Trophoblast cell (in vitro differentiated cells and primary cell): ENCODE measurements at regions not wholly inside any gene's neighbourhood (a gene's known extent, or its start where the extent isn't known, plus 50 kb on each side); places are given as distances from the start of the nearest gene placed in this dataset.

Experiments
- DNase-seq, 2 donors: peaks; one replicate each; pipeline ENCODE4 v3.0.0-alpha.2; 2016
- H2AFZ ChIP-seq: 2 replicates; pipeline ENCODE4 v1.6.1; 2013; ENCODE audit warnings: low read length, moderate library complexity, mild to moderate bottlenecking; ENCODE audit not compliant: insufficient read depth, poor library complexity
- H2AK5ac ChIP-seq: 2 replicates; pipeline ENCODE4 v1.6.1; 2013; ENCODE audit warnings: mild to moderate bottlenecking, low read length
- H2BK120ac ChIP-seq: 2 replicates; pipeline ENCODE4 v1.6.1; 2013; ENCODE audit warnings: low read length, mild to moderate bottlenecking, moderate library complexity; ENCODE audit not compliant: insufficient read depth, poor library complexity
- H2BK12ac ChIP-seq: 2 replicates; pipeline ENCODE4 v1.6.1; 2013; ENCODE audit warnings: mild to moderate bottlenecking, low read length, moderate library complexity
- H2BK5ac ChIP-seq: 2 replicates; pipeline ENCODE4 v1.6.1; 2013; ENCODE audit warnings: low read length, low read depth, moderate library complexity, mild to moderate bottlenecking; ENCODE audit not compliant: poor library complexity
- H3K14ac ChIP-seq: 2 replicates; pipeline ENCODE4 v1.6.1; 2013; ENCODE audit warnings: mild to moderate bottlenecking, low read length
- H3K18ac ChIP-seq: 2 replicates; pipeline ENCODE4 v1.6.1; 2013; ENCODE audit warnings: mild to moderate bottlenecking, low read length
- H3K23ac ChIP-seq: 2 replicates; pipeline ENCODE4 v1.6.1; 2013; ENCODE audit warnings: low read length
- H3K27ac ChIP-seq: 2 replicates; pipeline ENCODE4 v1.5.1; 2013; ENCODE audit warnings: low read depth, mild to moderate bottlenecking, inconsistent platforms, low read length, moderate library complexity
- H3K27me3 ChIP-seq: 2 replicates; pipeline ENCODE4 v1.6.1; 2013; ENCODE audit warnings: inconsistent platforms, mild to moderate bottlenecking, low read length, moderate library complexity; ENCODE audit not compliant: insufficient read depth
- H3K36me3 ChIP-seq, 2 experiments: 1 replicate in 1 of 2; 2 replicates in 1 of 2; pipeline ENCODE4 v1.6.1; 2013; ENCODE audit warnings: low read length in 2 of 2, mild to moderate bottlenecking in 2 of 2, moderate library complexity in 1 of 2; ENCODE audit not compliant: insufficient read depth in 2 of 2, control insufficient read depth in 1 of 2
- H3K4ac ChIP-seq: 2 replicates; pipeline ENCODE4 v1.6.1; 2013; ENCODE audit warnings: low read depth, mild to moderate bottlenecking, low read length, moderate library complexity
- H3K4me1 ChIP-seq, 2 experiments: 1 replicate in 1 of 2; 2 replicates in 1 of 2; pipeline ENCODE4 v1.6.1; 2013; ENCODE audit warnings: low read length in 2 of 2, mild to moderate bottlenecking in 2 of 2, moderate library complexity in 1 of 2; ENCODE audit not compliant: insufficient read depth in 2 of 2, control insufficient read depth in 1 of 2
- H3K4me2 ChIP-seq: 2 replicates; pipeline ENCODE4 v1.6.1; 2013; ENCODE audit warnings: inconsistent platforms, mild to moderate bottlenecking, low read length, moderate library complexity
- H3K4me3 ChIP-seq: 2 replicates; pipeline ENCODE4 v1.5.1; 2013; ENCODE audit warnings: mild to moderate bottlenecking, low read depth, low read length, inconsistent platforms
- H3K79me1 ChIP-seq: one replicate; pipeline ENCODE4 v1.6.1; 2013; ENCODE audit warnings: low read length
- H3K79me2 ChIP-seq: 2 replicates; pipeline ENCODE4 v1.6.1; 2013; ENCODE audit warnings: low read length, mild to moderate bottlenecking; ENCODE audit not compliant: control insufficient read depth, insufficient read depth, poor library complexity
- H3K9ac ChIP-seq: 2 replicates; pipeline ENCODE4 v1.6.1; 2013; ENCODE audit warnings: mild to moderate bottlenecking, low read length
- H3K9me3 ChIP-seq: 2 replicates; pipeline ENCODE4 v1.6.1; 2013; ENCODE audit warnings: low read depth, mild to moderate bottlenecking, control low read depth, inconsistent platforms, low read length; ENCODE audit not compliant: insufficient read depth
- H4K12ac ChIP-seq: 2 replicates; pipeline ENCODE4 v1.6.1; 2013; ENCODE audit warnings: low read depth, mild to moderate bottlenecking, low read length, moderate library complexity
- H4K8ac ChIP-seq: 2 replicates; pipeline ENCODE4 v1.6.1; 2013; ENCODE audit warnings: low read depth, mild to moderate bottlenecking, low read length, moderate library complexity
- H4K91ac ChIP-seq: one replicate; pipeline ENCODE4 v1.6.1; 2013; ENCODE audit warnings: low read depth, mild to moderate bottlenecking, low read length, moderate library complexity
- WGBS: extraction: QIAGEN DNeasy Blood & Tissue Kit; methylation state at CpG from one replicate; pipeline ENCODE4 v1.1.7; 2013; ENCODE audit warnings: missing lambda C conversion rate; ENCODE audit not compliant: insufficient read length, insufficient coverage; ENCODE audit errors: extremely low coverage; 5-methylcytosine and 5-hydroxymethylcytosine counted together

DNA sequence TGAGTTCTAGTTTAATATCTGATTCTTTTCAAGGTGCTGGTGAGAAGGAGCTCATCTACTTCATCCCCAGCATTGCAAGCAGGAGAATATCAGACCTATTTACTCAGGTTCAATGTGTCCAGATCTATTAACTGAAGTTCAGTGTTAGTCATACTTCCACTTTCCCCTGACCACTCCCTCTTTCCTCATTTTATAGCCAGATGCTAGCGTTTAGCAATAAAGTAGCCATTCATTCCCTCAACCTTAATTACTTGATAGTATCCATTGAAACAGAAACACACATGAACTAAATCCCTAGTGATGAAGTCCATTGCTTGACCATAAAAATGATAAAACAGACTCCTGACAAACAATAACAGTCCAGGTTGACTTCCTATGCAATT is 60.0 kb downstream of the RPL22L1 start:
- no peak overlapping the region for H4K12ac ChIP-seq
- no peak overlapping the region for H3K14ac ChIP-seq
- no peak overlapping the region for H2BK5ac ChIP-seq
- no peaks in the 10 kb centered on the region for H3K79me1 ChIP-seq
- H3K79me2 ChIP-seq = no peaks in the 10 kb centered on the region
- no peak overlapping the region for H3K18ac ChIP-seq
- WGBS = no CpG with 5 or more reads among the region's 1 CpG
- H2AK5ac ChIP-seq = no peak overlapping the region
- H3K23ac ChIP-seq = no peak overlapping the region
- peaks cover 0 to 3% of the 10 kb centered on the region in 2 experiments for H3K4me1 ChIP-seq
- H2BK120ac ChIP-seq = no peak overlapping the region
- no peak for DNase-seq
- no peak overlapping the region for H4K91ac ChIP-seq
- H3K4me2 ChIP-seq = no peak overlapping the region
- no peaks in the 10 kb centered on the region for H3K9me3 ChIP-seq
- no peak overlapping the region for H2BK12ac ChIP-seq
- H4K8ac ChIP-seq = no peak overlapping the region
- no peak overlapping the region for H3K27ac ChIP-seq
- no peaks in the 10 kb centered on the region for H3K27me3 ChIP-seq
- no peak overlapping the region for H2AFZ ChIP-seq
- H3K36me3 ChIP-seq = no peaks in the 10 kb centered on the region
- H3K4ac ChIP-seq = no peak overlapping the region
- no peak overlapping the region for H3K9ac ChIP-seq
- no peak overlapping the region for H3K4me3 ChIP-seq

- Histone ChIP-seq H3K4me3 (no peak overlapping the region), H3K4ac (no peak overlapping the region), H4K8ac (no peak overlapping the region), H2AFZ (no peak overlapping the region), H2BK5ac (no peak overlapping the region), H3K18ac (no peak overlapping the region), H2AK5ac (no peak overlapping the region), H3K23ac (no peak overlapping the region), H4K12ac (no peak overlapping the region), H3K9ac (no peak overlapping the region), H2BK120ac (no peak overlapping the region), H3K4me1 (peaks cover 0 to 3% of the 10 kb centered on the region in 2 experiments), H3K4me2 (no peak overlapping the region), H3K9me3 (no peaks in the 10 kb centered on the region), H3K14ac (no peak overlapping the region), H3K27ac (no peak overlapping the region), H4K91ac (no peak overlapping the region), H3K79me1 (no peaks in the 10 kb centered on the region), H3K27me3 (no peaks in the 10 kb centered on the region), H2BK12ac (no peak overlapping the region), H3K36me3 (no peaks in the 10 kb centered on the region), H3K79me2 (no peaks in the 10 kb centered on the region)
- DNase-seq = peak; percentile 20 to 64
- no CpG with 5 or more reads among the region's 14 CpGs for WGBS
These were observed 60.7 kb downstream of the RPL22L1 start for GRCh38 chr3:170809007-170809974.

- Histone ChIP-seq H2AFZ (no peak overlapping the region), H2BK12ac (no peak overlapping the region), H3K4ac (no peak overlapping the region), H3K4me1 (peaks cover 0 to 3% of the 10 kb centered on the region in 2 experiments), H3K9me3 (no peaks in the 10 kb centered on the region), H3K4me3 (no peak overlapping the region), H4K8ac (no peak overlapping the region), H3K27me3 (no peaks in the 10 kb centered on the region), H3K4me2 (no peak overlapping the region), H4K91ac (no peak overlapping the region), H3K36me3 (no peaks in the 10 kb centered on the region), H3K14ac (no peak overlapping the region), H3K79me1 (no peaks in the 10 kb centered on the region), H3K79me2 (no peaks in the 10 kb centered on the region), H3K23ac (no peak overlapping the region), H2AK5ac (no peak overlapping the region), H3K18ac (no peak overlapping the region), H3K27ac (no peak overlapping the region), H2BK5ac (no peak overlapping the region), H4K12ac (no peak overlapping the region), H3K9ac (no peak overlapping the region), H2BK120ac (no peak overlapping the region)
- DNase-seq = no peak
- no CpG with 5 or more reads among the region's 5 CpGs for WGBS
These were observed 62.0 kb downstream of the RPL22L1 start for GRCh38 chr3:170808041-170808440.

- Histone ChIP-seq H4K8ac (no peak overlapping the region), H3K27me3 (no peaks in the 10 kb centered on the region), H3K27ac (no peak overlapping the region), H3K4me3 (no peak overlapping the region), H3K9me3 (no peaks in the 10 kb centered on the region), H3K36me3 (no peaks in the 10 kb centered on the region), H2BK120ac (no peak overlapping the region), H3K4me1 (peaks cover 0 to 3% of the 10 kb centered on the region in 2 experiments), H4K12ac (no peak overlapping the region), H3K4ac (no peak overlapping the region), H3K14ac (no peak overlapping the region), H4K91ac (no peak overlapping the region), H3K79me1 (no peaks in the 10 kb centered on the region), H2AFZ (no peak overlapping the region), H3K4me2 (no peak overlapping the region), H3K79me2 (no peaks in the 10 kb centered on the region), H2BK12ac (no peak overlapping the region), H3K18ac (no peak overlapping the region), H2AK5ac (no peak overlapping the region), H2BK5ac (no peak overlapping the region), H3K9ac (no peak overlapping the region), H3K23ac (no peak overlapping the region)
- WGBS = no CpG with 5 or more reads among the region's 2 CpGs
- no peak for DNase-seq
These were observed 63.3 kb downstream of the RPL22L1 start for GRCh38 chr3:170806676-170807075.
